ENCODE measurements at regions not wholly inside any gene's neighbourhood (a gene's known extent, or its start where the extent isn't known, plus 50 kb on each side); places are given as distances from the start of the nearest gene placed in this dataset.

GRCh38 chr4:184541907-184542306 is 67.6 kb upstream of the IRF2 start:
- Histone ChIP-seq H3K27ac (ENCODE audit: low read depth, low read length) (no peak overlapping the region), H3K9ac (ENCODE audit: low read depth, low read length) (no peak overlapping the region), H3K4me1 (ENCODE audit: control insufficient read depth, insufficient read depth, low read length) (peaks cover 5% of the 10 kb centered on the region; the same call in 1 of the 2 replicates), H3K27me3 (ENCODE audit: control insufficient read depth, insufficient read depth, low read length) (no peaks in the 10 kb centered on the region), H3K4me3 (ENCODE audit: low read depth, low read length) (no peak overlapping the region), H3K9me3 (ENCODE audit: control insufficient read depth, insufficient read depth, low read length) (no peaks in the 10 kb centered on the region), H3K36me3 (ENCODE audit: control insufficient read depth, insufficient read depth, low read length) (no peaks in the 10 kb centered on the region)

- Histone ChIP-seq H3K27ac (ENCODE audit: low read depth, low read length) (no peak overlapping the region), H3K9me3 (ENCODE audit: control insufficient read depth, insufficient read depth, low read length) (no peaks in the 10 kb centered on the region), H3K36me3 (ENCODE audit: control insufficient read depth, insufficient read depth, low read length) (no peaks in the 10 kb centered on the region), H3K27me3 (ENCODE audit: control insufficient read depth, insufficient read depth, low read length) (no peaks in the 10 kb centered on the region), H3K4me3 (ENCODE audit: low read depth, low read length) (no peak overlapping the region), H3K4me1 (ENCODE audit: control insufficient read depth, insufficient read depth, low read length) (peaks cover 9% of the 10 kb centered on the region), H3K9ac (ENCODE audit: low read depth, low read length) (no peak overlapping the region)
Observed at GRCh38 chr4:184540307-184540706, 66.0 kb upstream of the IRF2 start.

- H3K27ac ChIP-seq (ENCODE audit: low read depth, low read length), result peak overlapping the region; percentile 84
- H3K4me3 ChIP-seq (ENCODE audit: low read depth, low read length), result peak overlapping the region; percentile 82
- H3K27me3 ChIP-seq (ENCODE audit: control insufficient read depth, insufficient read depth, low read length), result no peaks in the 10 kb centered on the region
- H3K36me3 ChIP-seq (ENCODE audit: control insufficient read depth, insufficient read depth, low read length), result no peaks in the 10 kb centered on the region
- peak overlapping the region; percentile 2; the same call in 1 of the 2 replicates for H3K9ac ChIP-seq (ENCODE audit: low read depth, low read length)
- H3K4me1 ChIP-seq (ENCODE audit: control insufficient read depth, insufficient read depth, low read length), result peaks cover 9% of the 10 kb centered on the region
- no peaks in the 10 kb centered on the region for H3K9me3 ChIP-seq (ENCODE audit: control insufficient read depth, insufficient read depth, low read length)
Observed at GRCh38 chr4:184538023-184538599, 63.8 kb upstream of the IRF2 start.

GRCh38 chr4:184537269-184538022 is 63.1 kb upstream of the IRF2 start:
- Histone ChIP-seq H3K27me3 (ENCODE audit: control insufficient read depth, insufficient read depth, low read length) (no peaks in the 10 kb centered on the region), H3K36me3 (ENCODE audit: control insufficient read depth, insufficient read depth, low read length) (no peaks in the 10 kb centered on the region), H3K9ac (ENCODE audit: low read depth, low read length) (peak overlapping the region; percentile 70), H3K9me3 (ENCODE audit: control insufficient read depth, insufficient read depth, low read length) (no peaks in the 10 kb centered on the region), H3K27ac (ENCODE audit: low read depth, low read length) (peak overlapping the region; percentile 84), H3K4me3 (ENCODE audit: low read depth, low read length) (peak overlapping the region; percentile 82), H3K4me1 (ENCODE audit: control insufficient read depth, insufficient read depth, low read length) (peaks cover 9% of the 10 kb centered on the region)

- peak overlapping the region; percentile 84 for H3K27ac ChIP-seq (ENCODE audit: low read depth, low read length)
- no peaks in the 10 kb centered on the region for H3K9me3 ChIP-seq (ENCODE audit: control insufficient read depth, insufficient read depth, low read length)
- peak overlapping the region; percentile 82 for H3K4me3 ChIP-seq (ENCODE audit: low read depth, low read length)
- H3K4me1 ChIP-seq (ENCODE audit: control insufficient read depth, insufficient read depth, low read length), result peaks cover 9% of the 10 kb centered on the region
- H3K36me3 ChIP-seq (ENCODE audit: control insufficient read depth, insufficient read depth, low read length), result no peaks in the 10 kb centered on the region
- peak overlapping the region; percentile 70 for H3K9ac ChIP-seq (ENCODE audit: low read depth, low read length)
- H3K27me3 ChIP-seq (ENCODE audit: control insufficient read depth, insufficient read depth, low read length), result no peaks in the 10 kb centered on the region
Observed at GRCh38 chr4:184536881-184537248, 62.5 kb upstream of the IRF2 start.

- H3K27ac ChIP-seq (ENCODE audit: low read depth, low read length), result peak overlapping the region; percentile 84
- peak overlapping the region; percentile 82 for H3K4me3 ChIP-seq (ENCODE audit: low read depth, low read length)
- H3K36me3 ChIP-seq (ENCODE audit: control insufficient read depth, insufficient read depth, low read length), result no peaks in the 10 kb centered on the region
- peaks cover 9% of the 10 kb centered on the region for H3K4me1 ChIP-seq (ENCODE audit: control insufficient read depth, insufficient read depth, low read length)
- no peaks in the 10 kb centered on the region for H3K9me3 ChIP-seq (ENCODE audit: control insufficient read depth, insufficient read depth, low read length)
- no peaks in the 10 kb centered on the region for H3K27me3 ChIP-seq (ENCODE audit: control insufficient read depth, insufficient read depth, low read length)
- peak overlapping the region; percentile 70; the same call in 1 of the 2 replicates for H3K9ac ChIP-seq (ENCODE audit: low read depth, low read length)
Observed at GRCh38 chr4:184536065-184536880, 61.9 kb upstream of the IRF2 start.

- Histone ChIP-seq H3K27me3 (ENCODE audit: control insufficient read depth, insufficient read depth, low read length) (no peaks in the 10 kb centered on the region), H3K9ac (ENCODE audit: low read depth, low read length) (no peak overlapping the region), H3K36me3 (ENCODE audit: control insufficient read depth, insufficient read depth, low read length) (no peaks in the 10 kb centered on the region), H3K4me1 (ENCODE audit: control insufficient read depth, insufficient read depth, low read length) (peaks cover 9% of the 10 kb centered on the region), H3K4me3 (ENCODE audit: low read depth, low read length) (no peak overlapping the region), H3K9me3 (ENCODE audit: control insufficient read depth, insufficient read depth, low read length) (no peaks in the 10 kb centered on the region), H3K27ac (ENCODE audit: low read depth, low read length) (no peak overlapping the region)
Observed at GRCh38 chr4:184534511-184535391, 60.4 kb upstream of the IRF2 start.

- Histone ChIP-seq H3K4me1 (ENCODE audit: control insufficient read depth, insufficient read depth, low read length) (peaks cover 16% of the 10 kb centered on the region), H3K9ac (ENCODE audit: low read depth, low read length) (no peak overlapping the region), H3K27ac (ENCODE audit: low read depth, low read length) (no peak overlapping the region)
Observed at GRCh38 chr4:184533908-184534307, 59.6 kb upstream of the IRF2 start.

GRCh38 chr4:184531008-184531407 is 56.7 kb upstream of the IRF2 start:
- no peak overlapping the region for H3K27ac ChIP-seq (ENCODE audit: low read depth, low read length)
- H3K27me3 ChIP-seq (ENCODE audit: control insufficient read depth, insufficient read depth, low read length), result no peaks in the 10 kb centered on the region
- no peak overlapping the region for H3K4me3 ChIP-seq (ENCODE audit: low read depth, low read length)
- peaks cover 7% of the 10 kb centered on the region for H3K4me1 ChIP-seq (ENCODE audit: control insufficient read depth, insufficient read depth, low read length)
- H3K9ac ChIP-seq (ENCODE audit: low read depth, low read length), result no peak overlapping the region
- H3K9me3 ChIP-seq (ENCODE audit: control insufficient read depth, insufficient read depth, low read length), result no peaks in the 10 kb centered on the region
- no peaks in the 10 kb centered on the region for H3K36me3 ChIP-seq (ENCODE audit: control insufficient read depth, insufficient read depth, low read length)

More at GRCh38 chr4:184533908-184534307, 59.6 kb upstream of the IRF2 start:
- Histone ChIP-seq H3K9me3 (ENCODE audit: control insufficient read depth, insufficient read depth, low read length) (no peaks in the 10 kb centered on the region), H3K36me3 (ENCODE audit: control insufficient read depth, insufficient read depth, low read length) (no peaks in the 10 kb centered on the region), H3K27me3 (ENCODE audit: control insufficient read depth, insufficient read depth, low read length) (no peaks in the 10 kb centered on the region), H3K4me3 (ENCODE audit: low read depth, low read length) (no peak overlapping the region)

- Histone ChIP-seq H3K9ac (ENCODE audit: low read depth, low read length) (no peak overlapping the region), H3K27ac (ENCODE audit: low read depth, low read length) (peak overlapping the region; percentile 26), H3K4me1 (ENCODE audit: control insufficient read depth, insufficient read depth, low read length) (peaks cover 7% of the 10 kb centered on the region), H3K36me3 (ENCODE audit: control insufficient read depth, insufficient read depth, low read length) (no peaks in the 10 kb centered on the region), H3K9me3 (ENCODE audit: control insufficient read depth, insufficient read depth, low read length) (no peaks in the 10 kb centered on the region), H3K27me3 (ENCODE audit: control insufficient read depth, insufficient read depth, low read length) (no peaks in the 10 kb centered on the region), H3K4me3 (ENCODE audit: low read depth, low read length) (no peak overlapping the region)
Observed at GRCh38 chr4:184529283-184529682, 54.9 kb upstream of the IRF2 start.
